ENCODE measurements at regions not wholly inside any gene's neighbourhood (a gene's known extent, or its start where the extent isn't known, plus 50 kb on each side); places are given as distances from the start of the nearest gene placed in this dataset.

DNA sequence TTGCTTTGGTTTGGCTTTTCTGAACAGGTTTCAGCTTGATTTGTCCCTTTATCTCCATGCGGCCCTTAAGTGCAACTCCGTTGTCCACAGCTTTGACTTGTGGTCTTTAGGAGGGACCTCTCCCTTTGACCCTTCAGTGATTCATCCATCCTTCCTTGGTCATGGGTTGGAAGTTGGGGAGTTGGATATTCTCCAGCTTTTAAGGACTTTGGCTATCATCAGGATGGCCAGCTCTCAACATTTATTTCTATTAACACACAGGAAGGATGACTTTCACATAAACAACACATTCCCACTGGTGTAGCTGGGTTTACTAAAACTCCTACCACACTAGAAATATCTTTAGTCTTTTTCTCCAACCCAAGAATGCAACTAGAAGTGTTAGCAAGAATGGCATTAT, 50.9 kb upstream of the E2F7 start:
- TF ChIP-seq, protein P1, sequence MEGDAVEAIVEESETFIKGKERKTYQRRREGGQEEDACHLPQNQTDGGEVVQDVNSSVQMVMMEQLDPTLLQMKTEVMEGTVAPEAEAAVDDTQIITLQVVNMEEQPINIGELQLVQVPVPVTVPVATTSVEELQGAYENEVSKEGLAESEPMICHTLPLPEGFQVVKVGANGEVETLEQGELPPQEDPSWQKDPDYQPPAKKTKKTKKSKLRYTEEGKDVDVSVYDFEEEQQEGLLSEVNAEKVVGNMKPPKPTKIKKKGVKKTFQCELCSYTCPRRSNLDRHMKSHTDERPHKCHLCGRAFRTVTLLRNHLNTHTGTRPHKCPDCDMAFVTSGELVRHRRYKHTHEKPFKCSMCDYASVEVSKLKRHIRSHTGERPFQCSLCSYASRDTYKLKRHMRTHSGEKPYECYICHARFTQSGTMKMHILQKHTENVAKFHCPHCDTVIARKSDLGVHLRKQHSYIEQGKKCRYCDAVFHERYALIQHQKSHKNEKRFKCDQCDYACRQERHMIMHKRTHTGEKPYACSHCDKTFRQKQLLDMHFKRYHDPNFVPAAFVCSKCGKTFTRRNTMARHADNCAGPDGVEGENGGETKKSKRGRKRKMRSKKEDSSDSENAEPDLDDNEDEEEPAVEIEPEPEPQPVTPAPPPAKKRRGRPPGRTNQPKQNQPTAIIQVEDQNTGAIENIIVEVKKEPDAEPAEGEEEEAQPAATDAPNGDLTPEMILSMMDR (IDR thresholded peaks at IDR 0.05), result no peak
- no peak for TF ChIP-seq EZH2 (IDR thresholded peaks at IDR 0.05)
- no peak for TF ChIP-seq EZH2phosphoT487 (IDR thresholded peaks at IDR 0.05)

All from neural progenitor cell (in vitro differentiated cells).